T-cell (primary cell): ENCODE measurements at regions not wholly inside any gene's neighbourhood (a gene's known extent, or its start where the extent isn't known, plus 50 kb on each side); places are given as distances from the start of the nearest gene placed in this dataset.

Source experiments
- ATAC-seq, 4 experiments: fragments of 200-7000 bp in 3 of 4; fragments of 150-1000 bp in 1 of 4; cut with Tn5 transposase; replicated peaks in 1 of 4; 1 replicate in 3 of 4; 2 replicates in 1 of 4; pipeline ENCODE4 v1.10.0; 2021; ENCODE audit warnings: moderate library complexity in 3 of 4, mild to moderate bottlenecking in 2 of 4, moderate number of reproducible peaks in 1 of 4
- CTCF ChIA-PET, 2 donors: fragments of 300-600 bp; sonication (Branson Sonifier 250); formaldehyde crosslinking; loops; one replicate each; lab custom pipeline; 2022; ENCODE audit warnings: antibody characterized with exemption in 2 of 2; lab: Charles Lee
- POLR2A ChIA-PET, 2 donors: fragments of 300-600 bp; sonication (Branson Sonifier 250); formaldehyde crosslinking; loops; one replicate each; lab custom pipeline; 2022; ENCODE audit warnings: antibody characterized with exemption in 2 of 2; lab: Charles Lee
- DNase-seq, 35 experiments: peaks; one replicate each; pipeline versions ENCODE4 v3.0.0 to v3.0.0-alpha.2; 2013 to 2023
- H3K27ac ChIP-seq: one replicate; pipeline ENCODE4 v1.5.1; 2013; ENCODE audit warnings: low read length
- H3K27me3 ChIP-seq, 2 experiments: replicated peaks in 1 of 2; 1 replicate in 1 of 2; 2 replicates in 1 of 2; pipeline versions ENCODE4 v1.6.1 to v1.7.0; 2013; ENCODE audit warnings: low read length in 1 of 2, mixed read lengths in 1 of 2; ENCODE audit not compliant: control insufficient read depth in 2 of 2, insufficient read depth in 2 of 2; ENCODE audit errors: extremely low read depth in 1 of 2
- H3K36me3 ChIP-seq, 2 donors: 1 replicate in 1 of 2; 2 replicates in 1 of 2; pipeline versions ENCODE4 v1.6.1 to v1.7.0; 2013; ENCODE audit warnings: low read length in 1 of 2; ENCODE audit not compliant: control insufficient read depth in 2 of 2, insufficient read depth in 1 of 2; ENCODE audit errors: extremely low read depth in 1 of 2
- H3K4me1 ChIP-seq, 2 experiments: 1 replicate in 1 of 2; 2 replicates in 1 of 2; pipeline versions ENCODE4 v1.6.1 to v1.7.0; 2013; ENCODE audit warnings: low read length in 2 of 2, mixed read lengths in 1 of 2; ENCODE audit not compliant: insufficient read depth in 2 of 2, control insufficient read depth in 1 of 2; ENCODE audit errors: extremely low read depth in 1 of 2
- H3K4me3 ChIP-seq, 2 donors: 1 replicate in 1 of 2; 2 replicates in 1 of 2; pipeline versions ENCODE4 v1.5.1 to v1.7.0; 2013; ENCODE audit warnings: mild to moderate bottlenecking in 2 of 2, low read length in 1 of 2, moderate library complexity in 1 of 2; ENCODE audit not compliant: control insufficient read depth in 1 of 2; ENCODE audit errors: extremely low read depth in 1 of 2
- H3K9me3 ChIP-seq: 2 replicates; pipeline ENCODE4 v1.7.0; 2013
- H3K27ac Mint-ChIP-seq, 2 donors: one replicate each; pipeline ENCODE4 v1.8.0; 2020 to 2021; ENCODE audit warnings: mild to moderate bottlenecking in 2 of 2, mixed read lengths in 2 of 2
- H3K27me3 Mint-ChIP-seq, 2 donors: one replicate each; pipeline ENCODE4 v1.8.0; 2021 to 2022; ENCODE audit warnings: mixed read lengths in 2 of 2
- H3K36me3 Mint-ChIP-seq: one replicate; pipeline ENCODE4 v1.8.0; 2021; ENCODE audit warnings: mixed read lengths
- H3K4me1 Mint-ChIP-seq, 3 donors: one replicate each; pipeline ENCODE4 v1.8.0; 2020 to 2022; ENCODE audit warnings: mixed read lengths in 3 of 3, mild to moderate bottlenecking in 1 of 3
- H3K4me3 Mint-ChIP-seq, 3 donors: one replicate each; pipeline ENCODE4 v1.8.0; 2020 to 2022; ENCODE audit warnings: mild to moderate bottlenecking in 3 of 3, mixed read lengths in 3 of 3, moderate library complexity in 3 of 3
- H3K9me3 Mint-ChIP-seq, 3 donors: one replicate each; pipeline ENCODE4 v1.8.0; 2020 to 2022; ENCODE audit warnings: mixed read lengths in 3 of 3
- WGBS: methylation state at CpG from one replicate; pipeline ENCODE4 v1.1.5; 2013; ENCODE audit warnings: missing lambda C conversion rate; ENCODE audit not compliant: insufficient coverage; 5-methylcytosine and 5-hydroxymethylcytosine counted together

- Mint-ChIP-seq H3K4me3 (no peak overlapping the region), H3K27ac (no peak overlapping the region), H3K36me3 (no peaks in the 10 kb centered on the region), H3K9me3 (no peaks in the 10 kb centered on the region), H3K27me3 (peaks cover 28 to 52% of the 10 kb centered on the region in 2 donors), H3K4me1 (peaks cover 0 to 6% (median 0%) of the 10 kb centered on the region in 3 donors)
- ChIA-PET POLR2A (no interaction called here), CTCF (no interaction called here)
- WGBS: no CpG with 5 or more reads among the region's 6 CpGs
- H3K27me3 ChIP-seq: peaks cover 0 to 77% of the 10 kb centered on the region in 2 experiments
- no peaks in the 10 kb centered on the region for H3K9me3 ChIP-seq
- no peak for DNase-seq
- H3K4me3 ChIP-seq: no peak overlapping the region
- no peak overlapping the region for H3K27ac ChIP-seq
- peaks cover 0 to 7% of the 10 kb centered on the region in 2 experiments for H3K4me1 ChIP-seq
- ATAC-seq: no peak
- H3K36me3 ChIP-seq: no peaks in the 10 kb centered on the region
Measured at GRCh38 chr7:1372063-1372462, 87.2 kb downstream of the MICALL2 start.

DNA sequence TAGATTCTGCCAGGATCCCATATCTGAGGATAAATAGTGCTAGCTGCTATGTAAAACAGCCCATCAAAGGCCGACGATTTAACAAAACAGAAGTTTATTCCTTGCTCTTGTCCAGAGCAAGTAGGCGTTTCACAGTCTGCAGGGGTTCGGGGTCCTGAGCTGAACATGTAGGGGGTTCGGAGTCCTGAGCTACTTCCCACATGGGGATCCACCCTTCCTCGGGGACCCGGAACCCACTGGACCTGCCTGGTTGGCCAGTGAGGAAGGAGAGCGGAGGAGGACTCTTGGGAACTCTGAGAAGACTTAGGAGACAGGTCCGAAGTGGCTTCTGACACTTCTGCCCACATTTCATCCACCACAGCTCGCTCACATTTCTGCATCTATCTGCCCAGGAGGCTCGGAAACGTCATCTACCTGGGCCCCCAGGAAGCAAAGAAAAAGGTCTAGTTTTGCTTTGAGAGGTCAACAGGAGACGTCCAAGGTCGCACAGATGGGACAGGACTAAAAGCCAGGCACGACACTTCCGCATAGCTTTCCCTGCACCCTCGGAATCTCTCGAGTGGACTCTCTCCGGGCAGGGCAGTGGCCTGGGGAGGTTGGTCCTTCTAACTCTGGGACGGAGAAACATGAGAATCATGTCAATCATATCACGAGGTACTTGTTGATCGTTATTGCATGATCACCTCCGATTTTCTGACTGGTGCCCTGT lies 86.4 kb downstream of the MICALL2 start:
- DNase-seq (no peak), ATAC-seq (no peak)
- H3K36me3 Mint-ChIP-seq: no peaks in the 10 kb centered on the region
- no peak overlapping the region for H3K4me3 Mint-ChIP-seq
- H3K9me3 Mint-ChIP-seq: no peaks in the 10 kb centered on the region
- CTCF ChIA-PET: no interaction called here
- Histone ChIP-seq H3K4me1 (peaks cover 0 to 7% of the 10 kb centered on the region in 2 experiments), H3K36me3 (no peaks in the 10 kb centered on the region), H3K4me3 (no peak overlapping the region), H3K27me3 (peaks cover 0 to 77% of the 10 kb centered on the region in 2 experiments), H3K9me3 (no peaks in the 10 kb centered on the region), H3K27ac (no peak overlapping the region)
- peaks cover 0 to 2% (median 0%) of the 10 kb centered on the region in 3 donors for H3K4me1 Mint-ChIP-seq
- 73% methylated on average over 17 of the region's 23 CpGs for WGBS
- H3K27ac Mint-ChIP-seq: no peak overlapping the region
- POLR2A ChIA-PET: no interaction called here
- H3K27me3 Mint-ChIP-seq: peaks cover 20 to 46% of the 10 kb centered on the region in 2 donors

- Histone ChIP-seq H3K4me3 (no peak overlapping the region), H3K4me1 (no peaks in the 10 kb centered on the region), H3K9me3 (no peaks in the 10 kb centered on the region), H3K36me3 (no peaks in the 10 kb centered on the region), H3K27ac (no peak overlapping the region), H3K27me3 (peaks cover 0 to 59% of the 10 kb centered on the region in 2 experiments)
- Mint-ChIP-seq H3K4me3 (no peak overlapping the region), H3K9me3 (no peaks in the 10 kb centered on the region), H3K27ac (no peak overlapping the region), H3K36me3 (no peaks in the 10 kb centered on the region), H3K27me3 (peaks cover 8 to 22% of the 10 kb centered on the region in 2 donors), H3K4me1 (no peaks in the 10 kb centered on the region)
- 77% methylated on average over 15 of the region's 21 CpGs for WGBS
- ChIA-PET CTCF (no interaction called here), POLR2A (no interaction called here)
- no peak for ATAC-seq
- DNase-seq: no peak
Measured at GRCh38 chr7:1377111-1377909, 82.0 kb downstream of the MICALL2 start.

GRCh38 chr7:1378610-1379601 lies 80.4 kb downstream of the MICALL2 start:
- Mint-ChIP-seq H3K27ac (no peak overlapping the region), H3K9me3 (no peaks in the 10 kb centered on the region), H3K4me1 (no peaks in the 10 kb centered on the region), H3K4me3 (no peak overlapping the region), H3K36me3 (no peaks in the 10 kb centered on the region), H3K27me3 (peaks cover 0 to 22% of the 10 kb centered on the region in 2 donors)
- ATAC-seq (no peak), DNase-seq (no peak)
- H3K4me3 ChIP-seq: no peak overlapping the region
- POLR2A ChIA-PET: no interaction called here
- H3K27me3 ChIP-seq: peaks cover 0 to 65% of the 10 kb centered on the region in 2 experiments
- H3K27ac ChIP-seq: no peak overlapping the region
- H3K9me3 ChIP-seq: no peaks in the 10 kb centered on the region
- no peaks in the 10 kb centered on the region for H3K4me1 ChIP-seq
- CTCF ChIA-PET: no interaction called here
- 85% methylated on average over 3 of the region's 3 CpGs for WGBS
- H3K36me3 ChIP-seq: no peaks in the 10 kb centered on the region

DNA sequence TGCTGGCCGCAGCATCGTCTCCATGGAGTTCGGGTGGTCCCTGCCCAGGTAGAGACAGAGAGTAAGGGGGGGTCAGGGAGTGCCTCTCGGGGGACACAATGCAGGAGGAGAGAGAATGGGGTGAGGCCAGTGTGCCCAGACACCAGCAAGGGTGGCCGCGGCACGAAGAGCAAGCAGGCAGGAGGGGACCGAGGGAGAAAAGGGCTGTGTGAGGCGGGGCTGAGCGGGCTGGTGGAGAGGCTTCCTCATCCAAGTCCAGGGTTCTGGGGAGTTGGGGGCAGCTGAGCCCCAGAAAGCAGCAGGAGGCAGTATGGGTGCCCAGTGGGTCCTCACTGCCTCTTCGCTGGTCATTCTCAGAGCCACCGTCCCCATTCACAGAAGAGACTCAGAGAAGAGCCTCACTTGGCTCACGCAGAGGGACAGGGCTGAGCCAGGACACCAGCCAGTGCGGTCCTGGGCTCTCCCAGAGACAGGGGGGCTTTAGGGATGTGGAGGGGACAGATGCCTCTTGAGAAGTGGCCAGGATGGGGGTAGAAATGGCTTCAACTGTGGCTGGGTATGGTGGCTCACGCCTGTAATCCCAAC lies 78.9 kb downstream of the MICALL2 start:
- Mint-ChIP-seq H3K4me3 (no peak overlapping the region), H3K27me3 (peaks cover 8 to 28% of the 10 kb centered on the region in 2 donors), H3K36me3 (no peaks in the 10 kb centered on the region), H3K27ac (no peak overlapping the region), H3K9me3 (peaks cover 0 to 5% (median 0%) of the 10 kb centered on the region in 3 donors), H3K4me1 (peaks cover 0 to 8% (median 0%) of the 10 kb centered on the region in 3 donors)
- 73% methylated on average over 9 of the region's 15 CpGs for WGBS
- ChIA-PET CTCF (no interaction called here), POLR2A (no interaction called here)
- Histone ChIP-seq H3K4me3 (no peak overlapping the region), H3K9me3 (no peaks in the 10 kb centered on the region), H3K27me3 (peaks cover 0 to 65% of the 10 kb centered on the region in 2 experiments), H3K4me1 (no peaks in the 10 kb centered on the region), H3K27ac (no peak overlapping the region), H3K36me3 (no peaks in the 10 kb centered on the region)
- DNase-seq (no peak), ATAC-seq (no peak)
